Mesenchymal stem cell (in vitro differentiated cells and primary cell): ENCODE measurements at regions not wholly inside any gene's neighbourhood (a gene's known extent, or its start where the extent isn't known, plus 50 kb on each side); places are given as distances from the start of the nearest gene placed in this dataset.

Source experiments
- DNase-seq: peaks from one replicate; pipeline ENCODE4 v3.0.0-alpha.2; 2013
- H2AFZ ChIP-seq: one replicate; pipeline ENCODE4 v1.6.1; 2013; ENCODE audit warnings: low read depth, mild to moderate bottlenecking, control low read depth, inconsistent platforms, low read length, moderate library complexity
- H2AK5ac ChIP-seq: 2 replicates; pipeline ENCODE4 v1.6.1; 2013; ENCODE audit warnings: low read length, moderate library complexity, mild to moderate bottlenecking, inconsistent platforms; ENCODE audit not compliant: severe bottlenecking
- H2BK120ac ChIP-seq: one replicate; pipeline ENCODE4 v1.6.1; 2013; ENCODE audit warnings: low read depth, mild to moderate bottlenecking, inconsistent platforms, low read length, moderate library complexity
- H2BK12ac ChIP-seq, 2 experiments: one replicate each; pipeline ENCODE4 v1.6.1; 2013; ENCODE audit warnings: inconsistent platforms in 2 of 2, low read length in 2 of 2, mild to moderate bottlenecking in 2 of 2, moderate library complexity in 2 of 2, control low read depth in 1 of 2
- H2BK15ac ChIP-seq: one replicate; pipeline ENCODE4 v1.6.1; 2013; ENCODE audit warnings: mild to moderate bottlenecking, low read depth, inconsistent platforms; ENCODE audit not compliant: poor library complexity, severe bottlenecking
- H2BK5ac ChIP-seq: 2 replicates; pipeline ENCODE4 v1.6.1; 2013; ENCODE audit warnings: low read depth, mild to moderate bottlenecking, low read length, control low read depth, inconsistent platforms; ENCODE audit not compliant: poor library complexity, severe bottlenecking
- H3K14ac ChIP-seq, 2 experiments: one replicate each; pipeline ENCODE4 v1.6.1; 2013; ENCODE audit warnings: inconsistent platforms in 2 of 2, low read length in 2 of 2, control low read depth in 1 of 2, mild to moderate bottlenecking in 1 of 2, moderate library complexity in 1 of 2
- H3K18ac ChIP-seq, 2 experiments: one replicate each; pipeline ENCODE4 v1.6.1; 2013; ENCODE audit warnings: inconsistent platforms in 2 of 2, low read length in 2 of 2, control low read depth in 1 of 2, low read depth in 1 of 2, mild to moderate bottlenecking in 1 of 2
- H3K23ac ChIP-seq, 2 experiments: one replicate each; pipeline ENCODE4 v1.6.1; 2013; ENCODE audit warnings: inconsistent platforms in 2 of 2, low read length in 2 of 2, mild to moderate bottlenecking in 2 of 2, moderate library complexity in 2 of 2, control low read depth in 1 of 2
- H3K27ac ChIP-seq: 2 replicates; pipeline ENCODE4 v1.5.1; 2013; ENCODE audit warnings: mild to moderate bottlenecking, moderate library complexity, low read length, control low read depth, inconsistent platforms; ENCODE audit not compliant: poor library complexity, severe bottlenecking
- H3K27me3 ChIP-seq, 2 experiments: 2 replicates each; pipeline versions ENCODE4 v1.6.1 to v1.7.0; 2013; ENCODE audit warnings: low read length in 2 of 2, mild to moderate bottlenecking in 2 of 2, moderate library complexity in 2 of 2, control low read depth in 1 of 2, inconsistent platforms in 1 of 2; ENCODE audit not compliant: control insufficient read depth in 1 of 2, insufficient read depth in 1 of 2
- H3K36me3 ChIP-seq, 2 experiments: 2 replicates each; pipeline versions ENCODE4 v1.6.1 to v1.7.0; 2013; ENCODE audit warnings: low read length in 2 of 2, control low read depth in 1 of 2, inconsistent platforms in 1 of 2, low read depth in 1 of 2, mild to moderate bottlenecking in 1 of 2; ENCODE audit not compliant: insufficient read depth in 2 of 2, control insufficient read depth in 1 of 2
- H3K4ac ChIP-seq, 2 experiments: one replicate each; pipeline ENCODE4 v1.6.1; 2013; ENCODE audit warnings: inconsistent platforms in 2 of 2, low read length in 2 of 2, mild to moderate bottlenecking in 2 of 2, moderate library complexity in 2 of 2, control low read depth in 1 of 2, low read depth in 1 of 2
- H3K4me1 ChIP-seq: 2 replicates; pipeline ENCODE4 v1.6.1; 2013; ENCODE audit warnings: low read depth, low read length, control low read depth; ENCODE audit not compliant: control insufficient read depth, insufficient read depth
- H3K4me2 ChIP-seq: 2 replicates; pipeline ENCODE4 v1.6.1; 2013; ENCODE audit warnings: low read length, mild to moderate bottlenecking, inconsistent platforms; ENCODE audit not compliant: poor library complexity, severe bottlenecking
- H3K4me3 ChIP-seq, 2 experiments: 2 replicates each; pipeline versions ENCODE4 v1.5.1 to v1.7.0; 2013; ENCODE audit warnings: low read length in 2 of 2, mild to moderate bottlenecking in 2 of 2, control low read depth in 1 of 2, low read depth in 1 of 2; ENCODE audit not compliant: insufficient read depth in 1 of 2
- H3K79me1 ChIP-seq: replicated peaks from 2 replicates; pipeline ENCODE4 v1.6.1; 2013; ENCODE audit warnings: mild to moderate bottlenecking, control low read depth, low read length, inconsistent platforms; ENCODE audit not compliant: poor library complexity, severe bottlenecking
- H3K9ac ChIP-seq: 2 replicates; pipeline ENCODE4 v1.7.0; 2013; ENCODE audit warnings: mild to moderate bottlenecking, low read length, moderate library complexity
- H3K9me3 ChIP-seq: 2 replicates; pipeline ENCODE4 v1.7.0; 2013; ENCODE audit warnings: mild to moderate bottlenecking, low read length; ENCODE audit not compliant: control insufficient read depth
- H4K8ac ChIP-seq: one replicate; pipeline ENCODE4 v1.6.1; 2013; ENCODE audit warnings: inconsistent platforms, mild to moderate bottlenecking, low read length, moderate library complexity
- H4K91ac ChIP-seq: one replicate; pipeline ENCODE4 v1.6.1; 2013; ENCODE audit warnings: mild to moderate bottlenecking, low read length, inconsistent platforms
- WGBS: methylation state at CpG from one replicate; pipeline ENCODE4 v1.1.7; 2013; ENCODE audit warnings: mixed read lengths; 5-methylcytosine and 5-hydroxymethylcytosine counted together

GRCh38 chr15:54820811-54821210, 375.9 kb downstream of the RSL24D1 start:
- no peak overlapping the region for H2BK120ac ChIP-seq
- H3K4me1 ChIP-seq, result no peaks in the 10 kb centered on the region
- H3K4me3 ChIP-seq, result no peak overlapping the region
- H4K91ac ChIP-seq, result no peak overlapping the region
- no peak overlapping the region for H3K18ac ChIP-seq
- no peak overlapping the region for H2BK15ac ChIP-seq
- H3K14ac ChIP-seq, result no peak overlapping the region
- no peak overlapping the region for H2AFZ ChIP-seq
- no peaks in the 10 kb centered on the region for H3K79me1 ChIP-seq
- peaks cover 29% of the 10 kb centered on the region for H3K9me3 ChIP-seq
- no peak overlapping the region for H3K4ac ChIP-seq
- H3K9ac ChIP-seq, result no peak overlapping the region
- H2BK12ac ChIP-seq, result no peak overlapping the region
- H4K8ac ChIP-seq, result no peak overlapping the region
- no peak overlapping the region for H2BK5ac ChIP-seq
- no peak overlapping the region for H3K23ac ChIP-seq
- no peak overlapping the region for H3K27ac ChIP-seq
- H2AK5ac ChIP-seq, result no peak overlapping the region
- no peak for DNase-seq
- no peak overlapping the region for H3K4me2 ChIP-seq
- H3K27me3 ChIP-seq, result no peaks in the 10 kb centered on the region
- WGBS, result 84% methylated on average over 3 of the region's 5 CpGs
- H3K36me3 ChIP-seq, result no peaks in the 10 kb centered on the region

- Histone ChIP-seq H2BK120ac (no peak overlapping the region), H3K23ac (no peak overlapping the region), H3K14ac (no peak overlapping the region), H3K9me3 (peaks cover 29% of the 10 kb centered on the region), H2BK15ac (no peak overlapping the region), H3K79me1 (no peaks in the 10 kb centered on the region), H3K18ac (no peak overlapping the region), H2AK5ac (no peak overlapping the region), H3K4me3 (no peak overlapping the region), H4K8ac (no peak overlapping the region), H3K36me3 (no peaks in the 10 kb centered on the region), H2BK5ac (no peak overlapping the region), H4K91ac (no peak overlapping the region), H3K4me2 (no peak overlapping the region), H3K9ac (no peak overlapping the region), H3K27me3 (no peaks in the 10 kb centered on the region), H2BK12ac (no peak overlapping the region), H3K4ac (no peak overlapping the region), H3K4me1 (no peaks in the 10 kb centered on the region), H3K27ac (no peak overlapping the region), H2AFZ (no peak overlapping the region)
- DNase-seq, result no peak
Measured at GRCh38 chr15:54820098-54820497, 376.6 kb downstream of the RSL24D1 start.

- no peak overlapping the region for H3K4me2 ChIP-seq
- no peak overlapping the region for H3K27ac ChIP-seq
- H4K91ac ChIP-seq, result no peak overlapping the region
- no peak overlapping the region for H2BK15ac ChIP-seq
- H3K9ac ChIP-seq, result no peak overlapping the region
- no peak overlapping the region for H2BK12ac ChIP-seq
- H3K79me1 ChIP-seq, result no peaks in the 10 kb centered on the region
- H2AK5ac ChIP-seq, result no peak overlapping the region
- H4K8ac ChIP-seq, result no peak overlapping the region
- H3K9me3 ChIP-seq, result peaks cover 20% of the 10 kb centered on the region
- no peak overlapping the region for H3K14ac ChIP-seq
- no peak overlapping the region for H3K18ac ChIP-seq
- no peak overlapping the region for H2AFZ ChIP-seq
- 44% methylated on average over 1 of the region's 1 CpG for WGBS
- H3K4me1 ChIP-seq, result no peaks in the 10 kb centered on the region
- H2BK5ac ChIP-seq, result no peak overlapping the region
- H3K4ac ChIP-seq, result no peak overlapping the region
- H3K23ac ChIP-seq, result no peak overlapping the region
- DNase-seq, result no peak
- H2BK120ac ChIP-seq, result no peak overlapping the region
- no peak overlapping the region for H3K4me3 ChIP-seq
- no peaks in the 10 kb centered on the region for H3K27me3 ChIP-seq
- no peaks in the 10 kb centered on the region for H3K36me3 ChIP-seq
Measured at GRCh38 chr15:54816401-54816800, 380.3 kb downstream of the RSL24D1 start.

- Histone ChIP-seq H3K9me3 (peaks cover 13% of the 10 kb centered on the region), H3K79me1 (no peaks in the 10 kb centered on the region), H3K9ac (no peak overlapping the region), H3K4ac (no peak overlapping the region), H2BK120ac (no peak overlapping the region), H4K8ac (no peak overlapping the region), H2AK5ac (no peak overlapping the region), H2AFZ (no peak overlapping the region), H3K36me3 (no peaks in the 10 kb centered on the region), H3K4me2 (no peak overlapping the region), H3K27ac (no peak overlapping the region), H2BK15ac (no peak overlapping the region), H3K18ac (no peak overlapping the region), H3K23ac (no peak overlapping the region), H4K91ac (no peak overlapping the region), H2BK12ac (no peak overlapping the region), H3K27me3 (no peaks in the 10 kb centered on the region), H3K4me3 (no peak overlapping the region), H3K14ac (no peak overlapping the region), H2BK5ac (no peak overlapping the region), H3K4me1 (no peaks in the 10 kb centered on the region)
- DNase-seq, result no peak
- 42% methylated on average over 4 of the region's 4 CpGs for WGBS
Measured at GRCh38 chr15:54815556-54815955, 381.2 kb downstream of the RSL24D1 start.
